Activated CD4-positive, alpha-beta memory T cell treated with anti-CD3 and anti-CD28 coated beads, Interleukin-2, amount 10 ng/mL, durations not matched to agents 7 days and 5 days (primary cell): ENCODE measurements at regions not wholly inside any gene's neighbourhood (a gene's known extent, or its start where the extent isn't known, plus 50 kb on each side); places are given as distances from the start of the nearest gene placed in this dataset.

Experiments
- CTCF ChIA-PET: fragments of 350-600 bp; sonication (Branson Sonifier 250); formaldehyde crosslinking; loops from one replicate; lab custom pipeline; 2021; ENCODE audit warnings: antibody characterized with exemption, inconsistent platforms; lab: Charles Lee
- POLR2A ChIA-PET: fragments of 350-600 bp; sonication (Branson Sonifier 250); formaldehyde crosslinking; loops from one replicate; lab custom pipeline; 2021; ENCODE audit warnings: antibody characterized with exemption; lab: Charles Lee
- DNase-seq: peaks from one replicate; pipeline ENCODE4 v3.0.0-alpha.2; 2020
- H3K27ac Mint-ChIP-seq: one replicate; pipeline ENCODE4 v1.8.0; 2021; ENCODE audit warnings: mild to moderate bottlenecking, mixed read lengths
- H3K27me3 Mint-ChIP-seq: one replicate; pipeline ENCODE4 v1.8.0; 2021; ENCODE audit warnings: mixed read lengths
- H3K36me3 Mint-ChIP-seq: one replicate; pipeline ENCODE4 v1.8.0; 2021; ENCODE audit warnings: low read depth, mixed read lengths
- H3K4me1 Mint-ChIP-seq: one replicate; pipeline ENCODE4 v1.8.0; 2021; ENCODE audit warnings: mixed read lengths
- H3K4me3 Mint-ChIP-seq: one replicate; pipeline ENCODE4 v1.8.0; 2021; ENCODE audit warnings: mild to moderate bottlenecking, mixed read lengths
- H3K9me3 Mint-ChIP-seq: one replicate; pipeline ENCODE4 v1.8.0; 2021; ENCODE audit warnings: mixed read lengths

- Mint-ChIP-seq H3K4me1 (no peaks in the 10 kb centered on the region), H3K27ac (no peak overlapping the region), H3K9me3 (no peaks in the 10 kb centered on the region), H3K36me3 (no peaks in the 10 kb centered on the region), H3K4me3 (no peak overlapping the region), H3K27me3 (no peaks in the 10 kb centered on the region)
- ChIA-PET POLR2A (no interaction called here), CTCF (no interaction called here)
- DNase-seq, result no peak
Observed at GRCh38 chr6:21511891-21512550, 81.5 kb upstream of the SOX4 start.

GRCh38 chr6:21514288-21514687 is 79.3 kb upstream of the SOX4 start:
- no peak overlapping the region for H3K4me3 Mint-ChIP-seq
- CTCF ChIA-PET, result no interaction called here

GRCh38 chr6:21518317-21518716 is 75.2 kb upstream of the SOX4 start:
- H3K4me1 Mint-ChIP-seq, result no peaks in the 10 kb centered on the region
- H3K27ac Mint-ChIP-seq, result no peak overlapping the region
- CTCF ChIA-PET, result no interaction called here
- DNase-seq, result no peak
- no peak overlapping the region for H3K4me3 Mint-ChIP-seq
- no peaks in the 10 kb centered on the region for H3K9me3 Mint-ChIP-seq
- POLR2A ChIA-PET, result no interaction called here
- H3K36me3 Mint-ChIP-seq, result no peaks in the 10 kb centered on the region
- H3K27me3 Mint-ChIP-seq, result peaks cover 4% of the 10 kb centered on the region

More at GRCh38 chr6:21514288-21514687, 79.3 kb upstream of the SOX4 start:
- Mint-ChIP-seq H3K4me1 (no peaks in the 10 kb centered on the region), H3K9me3 (no peaks in the 10 kb centered on the region), H3K36me3 (no peaks in the 10 kb centered on the region), H3K27me3 (peaks cover 3% of the 10 kb centered on the region), H3K27ac (no peak overlapping the region)
- DNase-seq, result no peak
- POLR2A ChIA-PET, result no interaction called here

GRCh38 chr6:21519642-21520041 is 73.9 kb upstream of the SOX4 start:
- Mint-ChIP-seq H3K4me3 (no peak overlapping the region), H3K36me3 (no peaks in the 10 kb centered on the region), H3K9me3 (no peaks in the 10 kb centered on the region), H3K27ac (no peak overlapping the region), H3K4me1 (no peaks in the 10 kb centered on the region), H3K27me3 (peaks cover 4% of the 10 kb centered on the region)
- ChIA-PET CTCF (interaction anchor here (1.2 kb wide), 1 partner anchor 69 kb away, joined by 3 read pairs; no protein-coding TSS in a partner anchor), POLR2A (no interaction called here)
- DNase-seq, result no peak

GRCh38 chr6:21521276-21521675 is 72.3 kb upstream of the SOX4 start:
- no peak for DNase-seq
- H3K27me3 Mint-ChIP-seq, result peaks cover 4% of the 10 kb centered on the region
- no peaks in the 10 kb centered on the region for H3K9me3 Mint-ChIP-seq
- H3K27ac Mint-ChIP-seq, result no peak overlapping the region
- H3K36me3 Mint-ChIP-seq, result no peaks in the 10 kb centered on the region
- H3K4me3 Mint-ChIP-seq, result no peak overlapping the region
- H3K4me1 Mint-ChIP-seq, result no peaks in the 10 kb centered on the region
- POLR2A ChIA-PET, result no interaction called here
- CTCF ChIA-PET, result no interaction called here

GRCh38 chr6:21522143-21522747 is 71.3 kb upstream of the SOX4 start:
- ChIA-PET POLR2A (no interaction called here), CTCF (no interaction called here)
- no peaks in the 10 kb centered on the region for H3K9me3 Mint-ChIP-seq
- H3K27me3 Mint-ChIP-seq, result peaks cover 4% of the 10 kb centered on the region
- H3K36me3 Mint-ChIP-seq, result no peaks in the 10 kb centered on the region
- DNase-seq, result no peak
- no peak overlapping the region for H3K4me3 Mint-ChIP-seq
- H3K27ac Mint-ChIP-seq, result no peak overlapping the region
- H3K4me1 Mint-ChIP-seq, result no peaks in the 10 kb centered on the region

GRCh38 chr6:21522797-21523456 is 70.6 kb upstream of the SOX4 start:
- Mint-ChIP-seq H3K27me3 (peaks cover 4% of the 10 kb centered on the region), H3K27ac (no peak overlapping the region), H3K4me3 (no peak overlapping the region), H3K36me3 (no peaks in the 10 kb centered on the region), H3K4me1 (no peaks in the 10 kb centered on the region), H3K9me3 (no peaks in the 10 kb centered on the region)
- DNase-seq, result no peak
- POLR2A ChIA-PET, result no interaction called here
- CTCF ChIA-PET, result no interaction called here

- DNase-seq, result no peak
- CTCF ChIA-PET, result no interaction called here
- H3K27ac Mint-ChIP-seq, result no peak overlapping the region
- H3K36me3 Mint-ChIP-seq, result no peaks in the 10 kb centered on the region
- no peaks in the 10 kb centered on the region for H3K9me3 Mint-ChIP-seq
- peaks cover 4% of the 10 kb centered on the region for H3K27me3 Mint-ChIP-seq
- POLR2A ChIA-PET, result no interaction called here
- no peak overlapping the region for H3K4me3 Mint-ChIP-seq
- no peaks in the 10 kb centered on the region for H3K4me1 Mint-ChIP-seq
Observed at GRCh38 chr6:21523652-21524051, 69.9 kb upstream of the SOX4 start.

- Mint-ChIP-seq H3K4me1 (no peaks in the 10 kb centered on the region), H3K9me3 (no peaks in the 10 kb centered on the region), H3K27ac (no peak overlapping the region), H3K4me3 (no peak overlapping the region), H3K27me3 (peaks cover 1% of the 10 kb centered on the region), H3K36me3 (no peaks in the 10 kb centered on the region)
- no peak for DNase-seq
- ChIA-PET CTCF (no interaction called here), POLR2A (no interaction called here)
Observed at GRCh38 chr6:21524201-21524600, 69.3 kb upstream of the SOX4 start.

- no peaks in the 10 kb centered on the region for H3K9me3 Mint-ChIP-seq
- H3K4me3 Mint-ChIP-seq, result no peak overlapping the region
- ChIA-PET CTCF (interaction anchor here (1.8 kb wide), 1 partner anchor 62 kb away, joined by 10 read pairs; no protein-coding TSS in a partner anchor), POLR2A (no interaction called here)
- DNase-seq, result no peak
- no peak overlapping the region for H3K27ac Mint-ChIP-seq
- H3K27me3 Mint-ChIP-seq, result no peaks in the 10 kb centered on the region
- no peaks in the 10 kb centered on the region for H3K36me3 Mint-ChIP-seq
- H3K4me1 Mint-ChIP-seq, result no peaks in the 10 kb centered on the region
Observed at GRCh38 chr6:21526974-21527373, 66.6 kb upstream of the SOX4 start.

- CTCF ChIA-PET, result interaction anchor here (0.7 to 1.8 kb wide), 2 partner anchors 61 to 80 kb away, joined by 3 to 10 read pairs; no protein-coding TSS in a partner anchor
- Mint-ChIP-seq H3K4me1 (no peaks in the 10 kb centered on the region), H3K27me3 (no peaks in the 10 kb centered on the region), H3K4me3 (no peak overlapping the region), H3K36me3 (no peaks in the 10 kb centered on the region), H3K9me3 (no peaks in the 10 kb centered on the region), H3K27ac (no peak overlapping the region)
- DNase-seq, result no peak
- POLR2A ChIA-PET, result no interaction called here
Observed at GRCh38 chr6:21527731-21528130, 65.8 kb upstream of the SOX4 start.

- no peaks in the 10 kb centered on the region for H3K9me3 Mint-ChIP-seq
- ChIA-PET POLR2A (no interaction called here), CTCF (no interaction called here)
- H3K27me3 Mint-ChIP-seq, result no peaks in the 10 kb centered on the region
- H3K27ac Mint-ChIP-seq, result no peak overlapping the region
- H3K36me3 Mint-ChIP-seq, result no peaks in the 10 kb centered on the region
- H3K4me3 Mint-ChIP-seq, result no peak overlapping the region
- DNase-seq, result no peak
- H3K4me1 Mint-ChIP-seq, result no peaks in the 10 kb centered on the region
Observed at GRCh38 chr6:21529431-21529830, 64.1 kb upstream of the SOX4 start.

GRCh38 chr6:21531393-21531792 is 62.2 kb upstream of the SOX4 start:
- no peak for DNase-seq
- no peaks in the 10 kb centered on the region for H3K9me3 Mint-ChIP-seq
- POLR2A ChIA-PET, result no interaction called here
- no peaks in the 10 kb centered on the region for H3K36me3 Mint-ChIP-seq
- no peak overlapping the region for H3K27ac Mint-ChIP-seq
- no peaks in the 10 kb centered on the region for H3K27me3 Mint-ChIP-seq
- H3K4me1 Mint-ChIP-seq, result no peaks in the 10 kb centered on the region
- CTCF ChIA-PET, result no interaction called here
- no peak overlapping the region for H3K4me3 Mint-ChIP-seq
